Tibial nerve (tissue), 3 donors: ENCODE measurements at regions not wholly inside any gene's neighbourhood (a gene's known extent, or its start where the extent isn't known, plus 50 kb on each side); places are given as distances from the start of the nearest gene placed in this dataset.

ENCODE experiments used
- EP300 ChIP-seq, 2 donors: sonication (generic); formaldehyde crosslinking; IDR thresholded peaks; one replicate each; pipeline ENCODE4 v1.6.1; 2017; ENCODE audit warnings: antibody characterized with exemption in 2 of 2, mild to moderate bottlenecking in 1 of 2
- POLR2A ChIP-seq, 2 donors: fragments of 450-650 bp; IDR thresholded peaks; one replicate each; pipeline ENCODE4 v1.6.1; 2017; ENCODE audit warnings: antibody characterized with exemption in 2 of 2, mild to moderate bottlenecking in 2 of 2, moderate library complexity in 2 of 2

- TF ChIP-seq POLR2A (IDR thresholded peaks at IDR 0.05): no peak
- no peak for TF ChIP-seq EP300 (IDR thresholded peaks at IDR 0.05)
These were observed 51.5 kb upstream of the DAB1 start for GRCh38 chr1:57475366-57475765.
